ENCODE measurements at regions not wholly inside any gene's neighbourhood (a gene's known extent, or its start where the extent isn't known, plus 50 kb on each side); places are given as distances from the start of the nearest gene placed in this dataset.

GRCh38 chr6:113403966-113404595 is 453.1 kb upstream of the MARCKS start:
- H3K27ac Mint-ChIP-seq: no peak overlapping the region
- H3K4me3 Mint-ChIP-seq: no peak overlapping the region
- ATAC-seq (ENCODE audit: low read depth) (no peak), DNase-seq (ENCODE audit: low spot score in 2 of 2) (no peak)
- no peaks in the 10 kb centered on the region for H3K36me3 Mint-ChIP-seq
- H3K4me1 Mint-ChIP-seq: no peaks in the 10 kb centered on the region
- H3K27me3 Mint-ChIP-seq: no peaks in the 10 kb centered on the region
- H3K9me3 Mint-ChIP-seq: no peaks in the 10 kb centered on the region

- H3K4me1 Mint-ChIP-seq: peaks cover 5% of the 10 kb centered on the region
- no peaks in the 10 kb centered on the region for H3K27me3 Mint-ChIP-seq
- no peak overlapping the region for H3K4me3 Mint-ChIP-seq
- H3K9me3 Mint-ChIP-seq: no peaks in the 10 kb centered on the region
- no peak for DNase-seq (ENCODE audit: low spot score in 2 of 2)
- no peaks in the 10 kb centered on the region for H3K36me3 Mint-ChIP-seq
- H3K27ac Mint-ChIP-seq: no peak overlapping the region
- no peak for ATAC-seq (ENCODE audit: low read depth)
These were observed 451.7 kb upstream of the MARCKS start for GRCh38 chr6:113405326-113406047.

GRCh38 chr6:113406048-113406695 is 451.0 kb upstream of the MARCKS start:
- no peak overlapping the region for H3K27ac Mint-ChIP-seq
- peaks cover 8% of the 10 kb centered on the region for H3K4me1 Mint-ChIP-seq
- ATAC-seq (ENCODE audit: low read depth): no peak

GRCh38 chr6:113411011-113411410 is 446.1 kb upstream of the MARCKS start:
- peak; percentile 31 for ATAC-seq (ENCODE audit: low read depth)
- Mint-ChIP-seq H3K27me3 (no peaks in the 10 kb centered on the region), H3K27ac (no peak overlapping the region)

More at GRCh38 chr6:113406048-113406695, 451.0 kb upstream of the MARCKS start:
- H3K9me3 Mint-ChIP-seq: no peaks in the 10 kb centered on the region
- H3K4me3 Mint-ChIP-seq: no peak overlapping the region
- H3K27me3 Mint-ChIP-seq: no peaks in the 10 kb centered on the region
- DNase-seq (ENCODE audit: low spot score in 2 of 2): no peak
- H3K36me3 Mint-ChIP-seq: no peaks in the 10 kb centered on the region

GRCh38 chr6:113412589-113413357 is 444.4 kb upstream of the MARCKS start:
- Mint-ChIP-seq H3K4me3 (no peak overlapping the region), H3K36me3 (no peaks in the 10 kb centered on the region), H3K27ac (no peak overlapping the region), H3K27me3 (no peaks in the 10 kb centered on the region), H3K9me3 (peaks cover 1% of the 10 kb centered on the region), H3K4me1 (peaks cover 15% of the 10 kb centered on the region)
- DNase-seq (ENCODE audit: low spot score in 2 of 2) (no peak), ATAC-seq (ENCODE audit: low read depth) (no peak)

More at GRCh38 chr6:113411011-113411410, 446.1 kb upstream of the MARCKS start:
- no peak for DNase-seq (ENCODE audit: low spot score in 2 of 2)
- H3K36me3 Mint-ChIP-seq: no peaks in the 10 kb centered on the region
- H3K4me3 Mint-ChIP-seq: no peak overlapping the region
- H3K9me3 Mint-ChIP-seq: no peaks in the 10 kb centered on the region
- peaks cover 12% of the 10 kb centered on the region for H3K4me1 Mint-ChIP-seq

GRCh38 chr6:113414511-113414910 is 442.6 kb upstream of the MARCKS start:
- Mint-ChIP-seq H3K4me3 (no peak overlapping the region), H3K4me1 (peaks cover 11% of the 10 kb centered on the region), H3K36me3 (no peaks in the 10 kb centered on the region), H3K27ac (peak overlapping the region; percentile 3), H3K9me3 (peaks cover 1% of the 10 kb centered on the region), H3K27me3 (no peaks in the 10 kb centered on the region)
- ATAC-seq (ENCODE audit: low read depth): no peak
- DNase-seq (ENCODE audit: low spot score in 2 of 2): no peak

- peaks cover 1% of the 10 kb centered on the region for H3K9me3 Mint-ChIP-seq
- H3K27me3 Mint-ChIP-seq: no peaks in the 10 kb centered on the region
- no peak for DNase-seq (ENCODE audit: low spot score in 2 of 2)
These were observed 441.0 kb upstream of the MARCKS start for GRCh38 chr6:113416170-113416569.

GRCh38 chr6:113420290-113420689 is 436.9 kb upstream of the MARCKS start:
- Mint-ChIP-seq H3K36me3 (no peaks in the 10 kb centered on the region), H3K4me1 (peaks cover 4% of the 10 kb centered on the region), H3K4me3 (no peak overlapping the region), H3K27me3 (no peaks in the 10 kb centered on the region), H3K9me3 (peaks cover 1% of the 10 kb centered on the region), H3K27ac (no peak overlapping the region)
- DNase-seq (ENCODE audit: low spot score in 2 of 2) (no peak), ATAC-seq (ENCODE audit: low read depth) (no peak)

More at GRCh38 chr6:113416170-113416569, 441.0 kb upstream of the MARCKS start:
- Mint-ChIP-seq H3K4me3 (no peak overlapping the region), H3K27ac (no peak overlapping the region), H3K36me3 (no peaks in the 10 kb centered on the region), H3K4me1 (peaks cover 7% of the 10 kb centered on the region)
- ATAC-seq (ENCODE audit: low read depth): no peak

GRCh38 chr6:113421997-113422396 is 435.1 kb upstream of the MARCKS start:
- Mint-ChIP-seq H3K4me1 (peaks cover 2% of the 10 kb centered on the region), H3K27me3 (no peaks in the 10 kb centered on the region), H3K27ac (no peak overlapping the region), H3K9me3 (peaks cover 1% of the 10 kb centered on the region), H3K36me3 (no peaks in the 10 kb centered on the region), H3K4me3 (no peak overlapping the region)
- no peak for ATAC-seq (ENCODE audit: low read depth)
- no peak for DNase-seq (ENCODE audit: low spot score in 2 of 2)

GRCh38 chr6:113423956-113424355 is 433.2 kb upstream of the MARCKS start:
- H3K4me3 Mint-ChIP-seq: no peak overlapping the region
- DNase-seq (ENCODE audit: low spot score in 2 of 2): no peak
- H3K4me1 Mint-ChIP-seq: peaks cover 4% of the 10 kb centered on the region
- H3K27me3 Mint-ChIP-seq: no peaks in the 10 kb centered on the region
- no peak overlapping the region for H3K27ac Mint-ChIP-seq
- no peak for ATAC-seq (ENCODE audit: low read depth)
- no peaks in the 10 kb centered on the region for H3K36me3 Mint-ChIP-seq
- no peaks in the 10 kb centered on the region for H3K9me3 Mint-ChIP-seq

- no peak overlapping the region for H3K27ac Mint-ChIP-seq
- H3K4me3 Mint-ChIP-seq: no peak overlapping the region
- no peaks in the 10 kb centered on the region for H3K36me3 Mint-ChIP-seq
- DNase-seq (ENCODE audit: low spot score in 2 of 2) (no peak), ATAC-seq (ENCODE audit: low read depth) (no peak)
- H3K27me3 Mint-ChIP-seq: no peaks in the 10 kb centered on the region
- H3K9me3 Mint-ChIP-seq: no peaks in the 10 kb centered on the region
- H3K4me1 Mint-ChIP-seq: peaks cover 4% of the 10 kb centered on the region
These were observed 431.0 kb upstream of the MARCKS start for GRCh38 chr6:113425977-113426660.

GRCh38 chr6:113427617-113428016 is 429.5 kb upstream of the MARCKS start:
- no peaks in the 10 kb centered on the region for H3K27me3 Mint-ChIP-seq
- DNase-seq (ENCODE audit: low spot score in 2 of 2): no peak
- peaks cover 4% of the 10 kb centered on the region for H3K4me1 Mint-ChIP-seq
- ATAC-seq (ENCODE audit: low read depth): no peak
- H3K36me3 Mint-ChIP-seq: no peaks in the 10 kb centered on the region
- H3K4me3 Mint-ChIP-seq: no peak overlapping the region
- no peaks in the 10 kb centered on the region for H3K9me3 Mint-ChIP-seq
- no peak overlapping the region for H3K27ac Mint-ChIP-seq

GRCh38 chr6:113428702-113429101 is 428.4 kb upstream of the MARCKS start:
- Mint-ChIP-seq H3K9me3 (no peaks in the 10 kb centered on the region), H3K36me3 (no peaks in the 10 kb centered on the region), H3K27ac (no peak overlapping the region), H3K4me3 (no peak overlapping the region), H3K4me1 (peaks cover 4% of the 10 kb centered on the region), H3K27me3 (no peaks in the 10 kb centered on the region)
- no peak for ATAC-seq (ENCODE audit: low read depth)
- DNase-seq (ENCODE audit: low spot score in 2 of 2): no peak

All from memory B cell (primary cell).